ENCODE measurements at regions not wholly inside any gene's neighbourhood (a gene's known extent, or its start where the extent isn't known, plus 50 kb on each side); places are given as distances from the start of the nearest gene placed in this dataset.

DNA sequence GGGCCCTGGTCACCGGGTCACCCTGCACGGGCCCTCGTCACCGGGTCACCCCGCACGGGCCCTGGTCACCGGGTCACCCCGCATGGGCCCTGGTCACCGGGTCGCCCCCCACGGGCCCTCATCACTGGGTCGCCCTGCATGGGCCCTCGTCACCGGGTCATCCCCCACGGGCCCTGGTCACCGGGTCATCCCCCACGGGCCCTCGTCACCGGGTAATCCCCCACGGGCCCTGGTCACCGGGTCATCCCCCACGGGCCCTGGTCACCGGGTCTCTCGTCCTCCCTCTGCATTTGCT is 77.6 kb downstream of the RIPK4 start:
- DNase-seq (ENCODE audit: low spot score) = no peak

DNA sequence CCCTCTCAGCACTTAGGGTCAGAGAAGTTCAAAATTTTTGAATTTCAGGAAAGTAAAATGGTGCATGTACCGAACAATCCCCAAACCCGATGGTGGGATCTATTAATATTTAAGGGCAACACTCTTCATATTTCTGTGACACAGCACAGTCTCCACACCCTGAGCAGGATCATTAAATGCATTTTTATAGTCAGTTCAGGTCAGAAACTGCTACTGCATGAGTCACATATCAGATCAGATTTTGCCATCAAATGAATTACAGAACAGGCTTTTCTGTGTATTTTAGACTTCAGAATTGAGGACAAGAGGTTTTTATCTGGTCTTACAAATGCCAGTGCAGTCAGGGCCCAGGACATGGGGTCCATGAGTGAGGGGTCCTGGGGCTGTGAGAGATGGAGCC is 79.2 kb downstream of the RIPK4 start:
- DNase-seq (ENCODE audit: low spot score) = no peak

DNA sequence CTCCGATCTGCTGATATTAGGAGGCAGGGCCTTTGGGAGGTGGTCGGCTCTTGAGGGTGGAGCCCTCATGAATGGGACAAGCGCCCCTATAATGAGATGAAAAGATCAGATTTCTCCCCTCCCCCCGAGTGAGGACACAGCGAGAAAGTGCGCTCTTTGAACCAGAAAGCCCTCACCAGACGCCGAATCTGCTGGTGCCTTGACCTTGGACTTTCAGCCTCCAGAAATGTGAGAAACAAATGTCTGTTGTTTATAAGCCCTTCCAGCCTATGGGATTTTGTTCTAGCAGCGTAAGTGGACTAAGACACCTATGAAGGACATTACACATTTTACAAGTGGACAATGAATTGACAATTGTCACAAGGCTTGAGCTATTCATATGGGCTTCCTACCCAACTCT is 80.2 kb downstream of the RIPK4 start:
- no peak for DNase-seq (ENCODE audit: low spot score)

DNA sequence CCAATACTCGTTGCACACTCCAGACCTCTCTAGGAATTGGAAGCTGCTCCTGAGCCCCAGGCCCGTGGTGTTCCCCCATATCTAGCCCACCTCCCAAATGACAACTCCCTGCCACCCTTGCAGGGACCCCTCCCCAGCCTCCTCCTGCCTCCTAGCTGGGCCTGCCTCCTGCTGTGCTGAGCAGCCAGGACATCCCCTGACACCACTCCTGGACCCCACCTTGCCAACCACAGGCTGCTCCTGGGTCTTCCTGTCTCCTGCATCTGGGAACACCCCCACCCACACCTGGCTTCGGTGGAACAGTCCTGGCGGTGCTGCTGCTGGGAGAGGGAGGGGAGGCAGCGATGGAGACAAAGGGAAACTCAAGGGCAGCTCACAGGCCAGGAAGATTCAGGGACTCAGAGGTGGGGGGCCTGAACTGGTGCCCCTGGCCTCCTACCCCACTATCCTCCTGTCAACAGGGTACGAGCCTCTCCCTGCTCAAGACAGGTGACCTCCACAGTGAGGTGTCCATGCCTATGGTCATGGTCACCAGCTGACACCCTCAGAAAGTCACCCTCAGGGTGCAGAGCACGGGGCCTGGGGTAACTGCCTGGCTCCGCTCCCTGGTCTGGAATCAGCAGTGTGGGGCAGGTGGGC is 81.2 kb downstream of the RIPK4 start:
- no peak for DNase-seq (ENCODE audit: low spot score)

DNA sequence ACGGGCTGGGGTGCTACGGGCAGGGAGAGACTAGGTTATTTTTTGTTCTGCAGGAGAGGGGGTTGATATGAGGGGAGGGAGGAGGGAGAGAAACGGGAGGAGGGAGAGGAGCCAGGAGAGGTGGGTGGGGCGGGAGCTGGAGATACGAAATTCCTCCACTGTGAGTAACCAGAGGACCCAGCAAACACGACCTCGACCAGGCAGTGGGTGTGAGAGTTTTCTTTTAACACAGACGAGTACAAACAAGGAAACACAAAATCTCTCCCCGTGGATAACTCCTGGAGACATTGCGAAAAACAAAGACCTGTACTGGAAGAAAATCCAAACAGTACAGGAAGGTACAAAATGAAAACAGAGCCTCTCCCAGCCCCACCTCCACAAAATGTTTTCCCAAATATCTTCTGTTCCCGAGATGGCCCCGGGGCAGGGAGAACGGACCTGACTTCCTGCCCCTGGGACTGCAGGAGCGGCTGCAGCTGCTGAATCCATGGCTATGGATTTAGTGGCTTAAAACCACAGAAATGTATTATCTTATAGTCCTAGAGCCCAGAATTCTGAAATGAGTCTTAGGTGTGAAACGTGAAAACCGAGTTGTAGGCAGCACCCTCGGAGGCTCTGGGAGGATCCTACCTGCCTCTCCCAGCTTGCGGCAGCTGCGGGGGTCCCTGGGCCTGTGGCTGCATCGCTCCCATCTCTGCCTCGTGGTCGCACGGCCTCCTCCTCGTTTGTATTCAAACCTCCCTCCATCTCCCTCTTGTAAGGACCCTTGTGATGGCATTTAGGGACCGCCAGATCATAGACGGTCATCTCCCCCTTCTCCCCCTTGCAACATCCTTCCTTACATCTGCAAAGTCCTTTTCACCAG is 82.2 kb downstream of the RIPK4 start:
- DNase-seq (ENCODE audit: low spot score) = no peak

DNA sequence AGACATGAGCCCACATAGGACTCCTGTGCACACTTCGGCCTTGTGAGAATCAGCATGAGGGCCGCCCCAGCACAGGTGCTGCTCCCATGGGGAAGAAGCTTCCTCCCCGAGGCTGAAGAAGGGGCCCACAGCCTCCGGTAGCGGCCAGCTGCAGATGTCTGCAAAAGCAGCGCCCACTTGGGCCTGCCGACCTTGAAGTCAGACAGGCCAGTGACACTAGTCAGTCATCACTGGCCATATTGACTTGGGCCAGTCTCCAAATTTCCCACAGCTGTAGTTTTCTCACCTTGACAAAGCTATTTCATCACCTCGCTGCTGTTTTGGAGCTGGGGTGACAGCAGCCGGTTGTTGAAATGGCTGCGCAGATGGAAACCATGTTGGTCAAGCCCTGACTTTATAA is 83.0 kb downstream of the RIPK4 start:
- DNase-seq (ENCODE audit: low spot score) = no peak

DNA sequence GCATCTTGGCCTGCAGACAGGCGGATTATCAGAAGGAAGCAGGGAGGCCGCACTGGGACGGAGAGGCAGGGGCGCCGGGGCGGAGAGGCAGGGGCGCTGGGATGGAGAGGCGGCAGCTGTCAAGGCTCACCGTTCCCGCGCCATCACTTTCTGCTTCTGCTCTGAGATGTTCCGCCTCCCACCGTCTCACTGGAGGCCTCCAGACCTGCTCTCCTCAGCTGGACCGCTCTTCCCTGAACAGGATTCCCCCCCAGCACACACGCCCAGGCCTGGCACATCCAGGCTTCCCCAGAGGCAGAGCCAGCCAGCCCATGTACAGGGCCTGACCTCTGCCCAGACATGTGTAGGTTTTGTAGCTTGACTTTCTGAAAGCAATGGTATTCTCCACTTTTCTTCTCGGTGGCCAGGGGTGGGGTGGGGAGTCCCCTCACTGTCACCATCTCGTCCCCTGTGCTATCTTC is 84.1 kb downstream of the RIPK4 start:
- no peak for DNase-seq (ENCODE audit: low spot score)

DNA sequence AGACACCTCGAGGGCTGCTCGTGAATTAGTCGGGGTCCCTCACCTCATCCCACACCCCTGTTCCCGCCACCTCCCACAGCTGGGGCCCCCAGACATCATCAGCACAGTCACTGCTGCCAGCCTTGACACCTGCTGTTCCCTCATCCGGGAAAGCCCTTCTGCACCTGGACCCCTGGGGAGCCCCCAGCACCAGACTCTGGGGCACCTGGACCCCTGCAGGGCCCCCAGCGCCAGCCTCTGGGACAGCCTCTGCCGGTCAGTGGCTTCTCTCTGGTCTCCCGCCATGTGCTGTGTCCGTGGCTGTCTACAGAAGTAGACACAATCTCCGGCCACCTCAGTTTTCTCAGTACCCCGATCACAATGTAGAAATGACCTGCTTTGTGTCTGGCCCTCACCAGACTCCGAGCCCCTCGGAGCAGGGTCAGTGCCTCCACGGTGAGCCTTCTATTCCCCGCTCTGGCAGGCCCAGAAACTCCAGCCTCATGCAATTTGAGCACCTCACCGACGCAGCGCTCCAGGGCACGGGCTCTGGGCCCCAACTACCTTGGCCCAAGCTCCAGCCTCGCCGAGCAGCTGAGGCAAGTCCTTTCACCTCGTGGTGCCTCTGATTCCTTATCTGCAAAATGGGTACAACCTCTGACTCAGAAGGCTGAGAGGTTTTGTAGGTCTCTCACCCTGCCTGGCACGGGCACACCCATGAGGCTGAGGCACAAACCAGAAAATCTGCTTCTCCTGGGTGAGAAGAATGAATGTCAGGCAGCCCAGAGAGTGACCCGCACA is 84.7 kb downstream of the RIPK4 start:
- no peak for DNase-seq (ENCODE audit: low spot score)

DNA sequence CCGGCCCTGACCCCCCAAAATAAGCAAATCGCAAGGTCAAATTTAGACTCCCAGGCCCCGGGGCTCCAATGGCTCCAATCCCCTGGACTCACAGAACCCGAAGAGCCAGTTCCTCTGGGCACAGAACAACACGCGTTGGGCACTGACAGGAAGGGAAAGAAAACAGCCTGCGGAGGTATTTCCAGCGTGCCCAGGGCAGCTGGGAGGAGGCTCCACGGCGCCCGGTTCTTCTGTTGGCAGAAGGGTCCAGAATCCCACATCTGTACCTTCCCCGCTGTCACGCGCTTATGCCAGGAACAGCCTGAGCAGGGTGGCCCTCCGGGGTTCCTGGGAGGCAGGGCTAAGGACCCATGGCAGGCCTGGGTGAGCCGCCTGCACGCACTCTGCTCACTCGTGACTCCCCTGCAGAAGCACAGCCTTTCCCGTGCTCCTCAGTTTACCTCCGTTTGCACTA is 85.5 kb downstream of the RIPK4 start:
- no peak for DNase-seq (ENCODE audit: low spot score)

DNA sequence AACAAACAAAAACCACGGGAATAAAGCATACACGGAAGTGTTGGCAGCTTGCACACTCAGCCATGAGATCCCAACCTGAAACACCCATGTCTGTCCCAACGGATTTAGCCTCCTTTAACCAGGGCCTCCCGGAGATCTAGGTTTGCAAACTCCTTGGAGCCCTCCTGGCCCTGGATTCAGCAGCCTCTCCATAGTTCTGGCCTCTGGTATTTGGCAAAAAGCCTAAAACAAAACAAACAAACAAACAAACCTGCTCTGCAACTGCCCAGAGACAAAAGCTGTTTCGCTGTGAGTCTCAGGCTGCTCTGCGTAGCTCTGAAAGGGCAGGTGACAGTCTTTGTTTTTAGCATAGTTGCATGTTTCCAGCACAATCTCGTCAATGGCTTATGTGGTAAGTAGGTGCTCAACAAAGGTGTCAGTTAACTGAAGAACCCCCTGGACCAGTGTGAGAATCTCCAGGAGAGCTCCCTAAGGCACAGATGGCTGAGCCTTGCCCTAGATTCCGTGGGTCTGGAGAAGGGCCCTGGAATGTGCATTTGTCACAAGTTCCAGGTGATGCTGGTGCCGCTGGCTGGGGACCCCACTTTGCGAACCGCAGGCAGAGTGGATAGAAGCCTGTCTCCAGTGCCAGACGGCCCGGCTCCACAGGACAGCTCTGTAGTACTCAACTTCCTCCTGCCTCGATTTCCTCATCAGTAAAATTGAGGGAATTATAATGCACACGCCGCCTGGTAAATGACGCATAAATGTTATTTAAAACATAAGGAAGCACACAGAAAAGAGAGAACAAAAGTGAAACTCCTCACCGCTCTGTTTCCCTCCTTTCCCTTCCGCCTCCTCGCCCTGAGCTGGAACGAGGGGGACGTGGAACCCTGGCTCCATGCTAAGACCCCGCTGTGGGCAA is 86.2 kb downstream of the RIPK4 start:
- no peak for DNase-seq (ENCODE audit: low spot score)

DNA sequence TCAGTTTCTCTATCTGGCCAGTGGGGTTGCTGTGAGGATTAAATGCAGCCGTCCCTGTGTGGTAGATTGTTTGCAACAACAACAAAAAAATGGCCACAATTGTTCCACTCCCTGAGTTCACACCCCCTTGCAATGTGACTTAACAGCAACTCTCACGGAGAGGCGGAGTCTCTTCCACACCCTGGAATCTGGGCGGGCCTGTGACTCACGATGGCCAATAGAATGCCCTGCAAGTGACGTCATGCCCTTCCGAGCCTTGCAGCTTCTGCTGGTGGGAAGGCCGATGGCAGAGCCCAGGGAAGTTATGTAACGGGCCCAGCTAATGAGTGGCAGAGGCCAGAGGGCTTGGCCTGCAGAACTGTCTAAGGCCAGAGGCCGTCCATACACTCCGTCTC is 87.9 kb downstream of the RIPK4 start:
- no peak for DNase-seq (ENCODE audit: low spot score)

DNA sequence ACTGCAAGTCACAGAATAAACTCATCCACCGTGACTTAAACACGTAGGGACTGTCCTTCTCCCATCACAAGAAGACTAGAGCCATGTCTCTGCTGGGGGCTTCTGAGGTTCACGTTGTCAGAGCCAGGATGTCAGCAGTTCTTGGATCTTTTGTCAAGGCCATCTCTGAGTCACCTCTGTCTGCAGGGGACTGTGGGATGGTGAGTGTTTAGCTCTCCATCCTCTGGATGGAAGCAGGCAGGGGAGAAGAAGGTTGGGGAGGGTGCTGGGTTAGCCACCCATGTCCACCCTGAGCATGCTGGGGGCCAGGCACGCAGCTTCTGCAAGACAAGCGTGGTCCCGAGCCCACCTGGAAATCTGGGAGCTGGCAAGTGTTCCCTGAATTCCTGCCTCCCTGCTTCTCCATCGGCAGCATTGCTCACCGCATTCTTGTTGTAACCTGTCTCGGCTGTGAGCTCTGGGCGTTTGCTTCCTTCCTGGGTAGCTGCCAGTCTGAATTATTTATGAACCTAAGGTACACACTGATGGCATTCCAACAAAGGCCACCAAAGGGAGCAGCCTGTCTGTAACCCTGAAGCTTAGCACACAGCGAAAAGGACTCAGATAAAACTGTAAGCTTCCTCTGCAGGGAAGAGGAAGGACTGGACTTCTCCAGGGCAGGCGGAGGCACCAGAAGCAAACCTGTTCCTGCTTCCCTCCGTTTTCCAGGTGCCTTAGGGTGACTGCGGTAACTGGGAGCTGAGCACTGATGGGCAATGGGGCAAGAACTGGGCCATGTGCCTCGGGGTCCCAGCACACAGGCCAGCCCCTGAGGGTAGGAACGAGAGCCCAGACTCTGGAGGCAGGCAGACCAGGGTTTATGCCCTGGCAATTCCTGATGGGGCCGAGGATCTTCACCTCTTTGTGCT is 88.6 kb downstream of the RIPK4 start:
- DNase-seq (ENCODE audit: low spot score) = no peak

DNA sequence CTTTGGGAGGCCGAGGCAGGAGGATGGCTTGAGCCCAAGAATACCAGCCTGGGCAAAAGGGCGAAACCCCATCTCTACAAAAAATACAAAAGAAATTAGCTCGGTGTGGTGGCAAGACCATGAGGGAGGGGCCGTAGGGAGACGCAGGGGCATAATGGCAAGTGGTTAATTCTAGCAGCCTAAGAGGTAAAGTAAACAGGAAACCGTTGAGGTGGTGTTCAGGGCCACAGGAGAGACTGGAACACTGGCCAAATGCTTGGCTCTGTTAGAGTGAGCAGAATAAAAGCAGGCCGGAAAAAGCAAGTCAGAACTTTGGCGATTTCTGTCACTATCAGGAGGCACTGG is 89.2 kb downstream of the RIPK4 start:
- DNase-seq (ENCODE audit: low spot score) = no peak

DNA sequence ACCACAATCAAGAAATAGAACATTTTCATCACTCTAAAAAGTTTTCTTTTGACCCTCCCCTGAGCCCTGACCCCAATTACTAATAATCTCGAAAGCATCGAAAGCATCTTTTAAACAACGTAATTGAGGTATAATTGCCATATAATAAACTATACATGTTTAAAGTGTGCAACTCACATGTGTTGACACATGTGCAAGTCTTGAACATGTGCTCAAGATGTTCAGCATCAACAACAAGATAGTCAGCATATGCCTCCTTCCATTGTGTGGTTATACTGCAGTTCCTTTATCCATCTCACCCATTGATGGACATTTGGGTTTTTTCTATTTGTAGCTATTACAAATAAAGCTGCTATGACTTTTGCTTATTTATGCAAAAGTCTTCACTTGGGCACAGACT is 90.7 kb downstream of the RIPK4 start:
- no peak for DNase-seq (ENCODE audit: low spot score)

DNA sequence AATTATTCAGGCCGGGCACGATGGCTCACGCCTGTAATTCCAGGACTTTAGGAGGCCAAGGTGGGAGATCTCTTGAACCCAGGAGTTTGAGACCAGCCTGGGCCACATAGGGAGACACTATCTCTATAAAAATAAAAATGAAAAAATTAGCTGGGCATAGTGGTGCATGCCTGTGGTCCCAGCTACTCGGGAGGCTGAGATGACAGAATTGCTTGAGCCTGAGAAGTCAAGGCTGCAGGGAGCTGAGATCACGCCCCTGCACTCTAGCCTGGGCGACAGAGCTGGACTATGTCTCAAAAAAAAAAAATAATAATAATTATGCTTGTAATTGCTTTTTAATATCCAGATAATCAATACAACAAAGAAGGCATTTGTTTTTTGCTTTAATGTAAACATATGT is 91.3 kb downstream of the RIPK4 start:
- no peak for DNase-seq (ENCODE audit: low spot score)

DNA sequence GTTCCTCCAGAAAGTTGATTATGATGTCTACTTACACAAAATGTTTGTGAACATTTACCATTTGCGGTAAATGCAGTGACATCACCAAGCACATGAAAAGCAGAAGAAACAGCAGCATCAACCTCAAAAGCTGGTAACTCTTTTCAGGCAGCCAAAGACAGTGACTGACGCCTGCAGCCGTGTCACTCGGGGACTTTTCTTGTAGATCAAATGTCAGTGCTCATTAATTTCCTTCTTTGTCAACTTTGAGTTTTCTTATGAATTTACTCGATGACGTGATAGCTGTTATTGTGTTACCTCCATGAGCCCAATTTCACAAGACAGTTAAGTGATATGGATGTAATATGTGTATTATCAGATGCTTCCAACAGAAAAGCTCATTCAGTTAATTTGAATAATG is 92.5 kb downstream of the RIPK4 start:
- DNase-seq (ENCODE audit: low spot score) = no peak

DNA sequence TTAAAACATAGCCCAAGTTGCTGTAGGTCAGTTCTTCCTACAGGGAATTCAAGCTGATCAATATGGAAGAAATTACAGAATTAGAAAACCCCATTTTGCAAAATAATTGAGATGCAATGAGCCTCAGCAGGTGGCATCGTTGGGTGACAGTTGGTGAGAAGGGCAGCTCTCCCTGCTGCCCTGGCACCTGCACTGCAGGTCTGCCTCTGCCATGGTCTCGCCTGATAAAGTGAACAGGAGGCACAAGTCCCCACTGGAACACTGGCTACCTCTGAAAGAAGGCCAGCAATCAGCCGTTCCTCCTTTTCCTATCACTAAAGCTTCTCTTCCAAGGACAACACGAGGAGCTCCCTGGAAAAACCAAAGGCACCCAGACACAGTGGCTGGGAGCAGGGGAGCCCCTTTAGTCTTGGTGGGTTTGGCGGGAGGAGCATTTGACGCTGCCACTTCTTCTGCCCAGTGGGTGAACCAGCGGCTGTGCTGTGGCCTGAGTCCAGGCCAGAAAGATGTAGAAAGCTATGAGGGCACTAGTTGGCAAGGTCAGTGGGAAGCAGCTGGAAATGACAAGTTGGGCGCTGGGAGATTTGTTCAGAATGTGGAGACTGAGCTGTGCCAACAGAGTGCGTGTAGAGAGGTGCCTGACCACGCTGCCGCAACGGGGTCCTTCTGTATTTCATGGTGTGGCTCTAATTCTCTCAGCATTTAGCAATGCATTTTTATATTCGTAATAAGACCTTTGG is 93.1 kb downstream of the RIPK4 start:
- DNase-seq (ENCODE audit: low spot score) = no peak

DNA sequence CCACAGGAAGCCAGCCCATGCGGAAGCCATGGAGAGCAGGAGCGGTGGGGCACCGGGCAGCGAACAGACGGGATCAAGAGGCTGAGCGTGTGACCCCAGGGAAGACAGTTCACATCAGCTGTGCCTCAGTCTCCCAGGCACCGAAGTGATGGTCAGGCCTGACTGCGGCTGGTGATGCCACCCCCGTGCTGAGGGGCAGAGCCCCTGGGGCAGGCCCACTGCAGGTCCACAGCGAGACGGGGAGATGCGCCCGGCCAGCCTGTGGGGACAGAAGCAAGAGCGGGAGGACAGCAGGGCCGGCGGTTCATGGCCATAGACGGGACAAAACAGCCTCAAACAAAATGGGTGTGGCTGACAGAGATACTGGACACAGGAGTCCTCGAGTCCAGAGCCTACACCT is 93.8 kb downstream of the RIPK4 start:
- DNase-seq (ENCODE audit: low spot score) = no peak

DNA sequence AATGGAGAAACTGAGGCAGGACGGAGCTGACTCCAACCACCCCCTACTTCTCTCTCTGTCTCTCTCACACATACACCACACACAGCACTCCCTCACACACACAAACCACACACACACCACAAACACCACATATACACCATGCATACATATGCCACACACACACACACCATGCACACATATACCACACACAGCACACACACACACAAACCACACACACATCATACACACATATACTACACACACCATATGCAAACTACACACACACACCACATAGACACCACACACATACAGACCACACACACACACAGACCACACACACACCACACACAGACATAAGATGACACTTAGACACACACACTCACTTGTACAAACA is 94.3 kb downstream of the RIPK4 start:
- DNase-seq (ENCODE audit: low spot score) = no peak

DNA sequence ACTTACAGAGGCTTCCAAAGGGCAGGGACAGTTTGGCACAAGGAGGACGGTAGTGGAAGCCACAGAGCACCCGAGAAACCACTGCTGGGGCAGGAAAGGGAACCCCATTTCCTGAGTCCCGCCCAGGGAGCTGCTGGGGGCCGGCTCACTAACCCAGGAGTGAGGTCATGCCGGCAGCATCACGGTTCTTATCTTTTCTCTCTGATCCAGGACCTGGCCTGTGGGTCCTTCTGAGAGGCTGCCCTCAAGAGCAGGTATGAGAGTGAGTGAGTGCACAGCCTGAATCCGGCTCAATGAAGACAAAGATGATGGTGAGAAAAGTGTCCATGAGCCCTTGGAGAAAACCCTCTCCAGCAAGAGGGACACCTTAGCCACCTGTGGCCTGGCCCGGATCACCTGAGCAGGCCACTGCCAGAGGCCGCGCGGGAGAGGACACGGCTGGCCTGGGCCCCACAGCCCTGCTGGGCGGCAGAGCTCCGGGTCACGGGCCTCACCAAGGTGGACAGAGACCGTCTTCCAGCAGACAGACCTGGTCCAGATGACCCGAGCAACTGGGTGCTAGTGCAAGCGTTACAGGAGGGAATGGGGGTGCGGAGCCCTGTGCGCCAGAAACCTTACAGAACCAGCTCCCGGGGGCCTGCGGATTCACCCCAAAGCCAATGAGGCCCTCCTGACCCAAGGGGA is 94.9 kb downstream of the RIPK4 start:
- no peak for DNase-seq (ENCODE audit: low spot score)
